Choroid plexus epithelial cell (primary cell): ENCODE measurements at regions not wholly inside any gene's neighbourhood (a gene's known extent, or its start where the extent isn't known, plus 50 kb on each side); places are given as distances from the start of the nearest gene placed in this dataset.

Source experiments
- DNase-seq: peaks from one replicate; pipeline ENCODE4 v3.0.0-alpha.2; 2010; ENCODE audit warnings: low read depth
- H3K4me3 ChIP-seq: 2 replicates; pipeline ENCODE4 v1.5.1; 2011; ENCODE audit warnings: low read depth, mild to moderate bottlenecking, control low read depth, low read length, moderate library complexity
- CTCF ChIP-seq: conservative IDR thresholded peaks from 2 replicates; pipeline ENCODE4 v1.5.1; 2011; ENCODE audit warnings: low read depth, mild to moderate bottlenecking, control low read depth, inconsistent platforms, low read length, moderate library complexity

GRCh38 chr4:32768664-32769389 is 2048.7 kb downstream of the PCDH7 start:
- no peak for DNase-seq
- TF ChIP-seq CTCF = no peak
- no peak overlapping the region for H3K4me3 ChIP-seq

DNA sequence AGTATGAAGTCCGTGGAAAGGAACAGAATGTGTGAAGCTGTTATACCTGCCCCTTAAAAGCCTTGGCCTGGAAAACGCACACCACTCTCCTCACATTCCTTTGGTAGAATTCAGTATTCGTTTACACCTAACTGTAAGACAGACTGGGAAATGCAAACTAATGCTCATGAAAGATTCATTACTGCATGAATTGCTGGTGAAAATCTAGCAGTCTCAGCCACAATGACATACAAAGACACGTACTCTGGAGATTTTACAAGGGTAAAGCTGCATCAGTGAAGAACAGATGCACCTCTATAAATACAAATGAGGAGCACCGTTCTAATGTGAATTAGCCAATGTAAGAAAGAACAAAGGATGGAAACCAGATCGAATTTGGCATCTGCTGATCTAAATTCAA is 2051.3 kb downstream of the PCDH7 start:
- no peak overlapping the region for H3K4me3 ChIP-seq
- no peak for TF ChIP-seq CTCF
- DNase-seq = no peak

DNA sequence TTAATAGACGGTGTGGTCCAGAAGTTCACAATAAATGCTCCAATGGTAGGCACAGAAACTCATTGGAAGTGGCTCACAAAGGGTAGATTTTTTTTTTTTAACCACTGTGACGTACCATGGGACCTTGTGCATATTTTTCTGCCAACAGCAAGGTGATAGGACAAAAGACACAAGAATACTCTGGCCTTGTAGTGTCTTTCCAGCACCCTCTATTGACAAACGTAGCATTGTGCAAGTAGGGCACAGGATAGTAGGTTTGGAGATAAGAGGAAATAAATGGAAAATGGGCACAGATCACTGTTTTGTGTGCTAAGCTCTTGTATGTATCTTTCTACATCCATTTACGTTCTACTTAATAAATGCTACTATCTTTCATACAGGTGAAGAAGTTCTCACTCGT is 2054.9 kb downstream of the PCDH7 start:
- TF ChIP-seq CTCF = peak; percentile 60
- DNase-seq = peak; percentile 67

GRCh38 chr4:32776435-32777203 is 2056.4 kb downstream of the PCDH7 start:
- no peak overlapping the region for H3K4me3 ChIP-seq
- TF ChIP-seq CTCF = no peak

More for the DNA sequence above, 2054.9 kb downstream of the PCDH7 start:
- H3K4me3 ChIP-seq = no peak overlapping the region

DNA sequence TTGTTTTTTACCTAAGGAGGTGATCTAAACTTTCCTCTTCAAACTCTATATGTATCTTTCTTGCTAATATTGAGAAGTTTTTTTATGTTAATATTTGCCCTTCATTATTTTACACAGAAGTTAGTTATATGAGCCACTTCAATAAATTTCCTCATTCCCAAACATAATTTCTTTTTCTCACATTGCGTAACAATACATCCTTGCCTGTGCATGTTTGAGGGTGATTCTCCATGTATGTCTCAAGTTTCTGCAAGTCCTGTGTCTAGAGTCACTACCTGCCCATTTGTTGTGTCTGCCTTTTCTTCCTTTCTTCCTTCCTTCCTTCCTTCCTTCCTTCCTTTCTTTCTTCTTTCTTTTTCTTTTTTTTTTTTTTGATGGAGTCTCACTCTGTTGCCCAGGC is 2057.9 kb downstream of the PCDH7 start:
- no peak for DNase-seq
- H3K4me3 ChIP-seq = no peak overlapping the region
- no peak for TF ChIP-seq CTCF

More at GRCh38 chr4:32776435-32777203, 2056.4 kb downstream of the PCDH7 start:
- no peak for DNase-seq

DNA sequence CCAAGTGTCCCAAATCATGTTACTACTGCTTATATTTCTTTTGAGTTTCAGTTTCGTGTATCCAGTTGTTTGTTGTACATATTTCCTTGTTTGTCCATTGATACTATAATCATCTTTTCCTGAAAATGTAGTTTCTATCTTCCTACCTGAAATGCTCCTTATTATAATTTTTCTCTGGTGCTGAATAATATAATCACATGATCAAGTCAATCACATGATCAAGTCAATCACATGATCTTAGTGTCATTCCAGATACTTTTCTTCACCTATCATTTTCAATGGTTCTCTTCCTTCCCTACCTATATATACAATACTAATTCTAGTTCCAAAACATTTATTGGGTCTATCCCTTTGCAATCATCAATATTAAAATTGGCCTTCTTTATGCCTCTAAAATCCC is 2058.8 kb downstream of the PCDH7 start:
- TF ChIP-seq CTCF = no peak
- H3K4me3 ChIP-seq = no peak overlapping the region
- no peak for DNase-seq
